Fibroblast of skin of right quadriceps (primary cell): ENCODE measurements at regions not wholly inside any gene's neighbourhood (a gene's known extent, or its start where the extent isn't known, plus 50 kb on each side); places are given as distances from the start of the nearest gene placed in this dataset.
A peak's percentile ranks its signal among the peaks of the same experiment; 100 is the strongest.
"Not testable (repeated sequence)": the region's sequence is repeated elsewhere in the genome, so short reads cannot be mapped to it uniquely, and the experiment has no call there.

ENCODE experiments used
- DNase-seq: peaks from one replicate; pipeline ENCODE4 v3.0.0-alpha.2; 2013

DNA sequence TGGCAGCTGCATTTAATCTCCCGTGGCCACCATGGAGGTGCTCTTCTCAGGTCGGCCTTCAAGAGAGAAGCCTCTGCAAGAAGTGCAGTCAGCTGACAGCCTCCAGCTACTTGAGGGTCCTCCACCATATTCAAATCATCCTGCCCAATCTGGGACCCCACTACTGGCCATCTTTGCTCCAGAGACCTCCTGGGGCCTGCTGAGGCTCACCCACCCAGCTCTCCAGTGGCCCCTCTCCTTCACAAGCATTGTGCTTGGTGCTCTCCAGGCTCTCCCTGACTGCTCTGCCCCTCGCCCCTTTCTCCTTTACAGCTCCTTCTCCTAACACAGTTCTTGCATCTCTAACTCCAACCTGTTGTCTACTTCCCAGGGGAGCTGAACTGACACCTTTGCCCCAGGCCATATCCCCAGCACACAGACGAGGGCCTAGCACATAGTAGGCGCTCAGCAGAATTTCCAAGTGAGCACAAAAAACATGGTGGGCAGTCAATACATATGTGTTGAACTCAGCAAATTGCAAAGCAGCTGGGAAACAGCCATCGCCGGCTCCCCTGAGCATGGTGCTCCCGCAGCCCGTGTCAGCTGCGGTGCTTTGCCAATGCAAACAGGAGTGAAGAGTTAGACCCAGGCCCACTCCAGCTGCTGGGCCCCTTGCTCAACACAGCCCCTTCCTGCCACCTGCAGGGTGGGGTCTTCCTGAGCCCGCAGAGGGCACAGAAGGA, 102.2 kb downstream of the TNFRSF13B start:
- DNase-seq = not testable (repeated sequence)

DNA sequence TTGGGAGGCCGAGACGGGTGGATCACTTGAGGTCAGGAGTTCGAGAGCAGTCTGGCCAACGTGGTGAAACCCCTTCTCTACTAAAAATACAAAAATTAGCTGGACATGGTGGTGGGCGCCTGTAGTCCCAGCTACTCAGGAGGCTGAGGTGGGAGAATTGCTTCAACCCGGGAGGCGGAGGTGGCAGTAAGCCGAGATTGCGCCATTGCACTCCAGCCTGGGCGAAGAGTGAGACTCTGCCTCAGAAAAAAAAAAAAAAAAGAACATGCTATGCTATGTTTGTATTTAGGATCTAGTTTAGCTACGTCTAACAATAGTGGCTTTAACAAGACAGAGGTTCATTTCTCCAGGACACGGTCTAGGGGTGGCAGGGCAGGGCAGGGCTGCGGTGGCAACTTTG, 103.3 kb downstream of the TNFRSF13B start:
- not testable (repeated sequence) for DNase-seq

DNA sequence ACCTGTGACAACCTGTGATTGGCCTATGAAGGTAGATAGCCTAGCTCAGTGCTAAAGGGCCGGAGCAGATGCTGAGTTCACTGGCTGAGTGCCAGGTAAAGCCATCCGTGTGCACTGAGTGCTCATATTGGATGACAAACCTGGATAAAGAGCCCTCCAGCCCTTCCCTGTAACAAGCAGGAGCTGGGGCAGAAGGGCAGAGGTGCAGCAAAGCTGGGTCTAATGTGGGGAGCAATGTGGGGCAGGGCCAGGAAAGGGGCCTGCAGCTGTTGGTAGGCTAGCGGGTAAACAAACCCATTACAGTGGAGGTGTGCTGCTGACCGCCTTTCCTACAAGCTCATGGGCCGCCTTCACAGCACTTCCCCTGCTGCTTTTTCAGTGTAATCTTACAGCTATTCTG, 104.4 kb downstream of the TNFRSF13B start:
- DNase-seq = not testable (repeated sequence)

DNA sequence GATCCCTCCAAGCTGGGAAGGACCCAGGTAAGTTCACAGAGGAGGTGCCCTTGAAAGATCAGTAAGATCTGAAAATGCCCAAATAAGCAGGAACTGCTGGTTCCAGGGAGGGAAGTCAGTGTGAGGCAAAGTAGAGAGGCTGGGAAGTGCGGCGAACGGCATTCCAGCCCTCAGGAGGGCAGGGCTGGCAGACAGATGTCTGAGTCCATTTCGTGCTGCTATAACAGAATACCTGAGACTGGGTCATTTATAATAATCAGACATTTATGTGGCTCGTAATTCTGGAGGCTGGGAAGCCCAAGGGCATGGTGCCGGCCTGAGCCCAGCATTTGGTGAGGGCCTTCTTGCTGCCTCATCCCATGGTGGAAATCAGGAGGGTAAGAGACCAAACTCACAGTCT, 105.1 kb downstream of the TNFRSF13B start:
- DNase-seq = not testable (repeated sequence)

DNA sequence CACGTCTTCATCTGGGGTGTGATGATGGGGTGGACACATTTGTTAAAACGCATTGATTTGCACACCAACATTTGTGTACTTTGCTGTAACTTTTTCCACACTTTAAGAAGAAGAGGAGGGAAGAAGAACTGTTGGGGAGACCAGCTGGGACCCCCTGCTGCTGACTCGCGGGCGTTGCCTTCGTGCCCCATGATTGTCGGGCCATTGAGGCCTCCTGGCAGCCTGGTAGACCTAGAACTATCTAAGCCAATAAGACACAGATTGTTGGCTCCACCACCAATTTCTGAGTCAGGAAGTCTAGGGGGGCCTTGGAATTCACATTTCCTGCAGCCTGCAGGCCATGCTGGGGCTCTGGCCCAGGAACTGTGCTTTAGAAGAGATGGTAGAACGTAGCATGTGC, 105.5 kb downstream of the TNFRSF13B start:
- no peak for DNase-seq

DNA sequence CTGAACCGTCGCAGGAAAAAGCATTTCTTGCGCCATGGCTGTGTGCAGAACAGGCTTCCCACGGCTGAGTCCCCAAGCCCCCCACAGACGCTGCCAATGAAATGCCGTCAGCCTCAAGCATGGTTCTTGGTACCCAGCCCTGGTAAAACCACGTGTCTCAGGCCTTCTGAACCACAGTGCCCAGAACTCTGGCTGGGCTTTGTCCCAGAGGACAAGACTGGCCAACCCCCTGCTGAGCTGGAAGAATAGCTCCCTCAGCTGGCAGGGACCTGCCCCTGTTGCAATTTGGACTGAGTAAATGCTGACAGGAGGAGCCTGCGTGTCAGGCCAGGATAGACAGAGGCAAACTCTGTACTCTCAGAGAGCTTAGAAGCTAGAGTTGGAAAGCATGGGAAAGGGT, 106.2 kb downstream of the TNFRSF13B start:
- not testable (repeated sequence) for DNase-seq

DNA sequence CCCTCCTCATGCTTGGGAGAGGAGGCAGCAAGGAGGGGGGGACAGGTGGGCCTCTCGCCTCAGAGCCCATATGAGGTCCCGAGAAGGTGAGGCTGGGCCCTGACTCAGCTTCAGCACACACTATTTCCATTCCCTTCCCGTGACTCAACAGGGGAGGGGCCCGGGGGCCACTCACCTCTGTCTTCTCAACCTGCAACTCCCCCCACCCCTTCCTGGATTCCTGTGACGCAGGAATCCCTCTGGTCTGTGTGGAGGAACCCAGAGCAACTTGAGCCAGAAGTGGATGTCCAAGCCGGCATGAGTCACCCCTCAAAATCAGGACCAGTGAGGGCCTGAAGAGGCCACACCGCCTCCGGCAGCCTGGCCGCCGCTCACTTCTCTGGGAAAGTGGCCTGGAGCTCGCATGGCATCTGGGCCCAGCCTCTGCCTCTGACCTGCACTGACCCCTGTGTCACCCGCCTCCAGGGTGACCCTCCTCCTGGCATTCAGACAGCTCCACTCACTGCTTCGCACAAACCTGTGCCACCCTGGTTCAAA, 106.8 kb downstream of the TNFRSF13B start:
- DNase-seq = not testable (repeated sequence)

DNA sequence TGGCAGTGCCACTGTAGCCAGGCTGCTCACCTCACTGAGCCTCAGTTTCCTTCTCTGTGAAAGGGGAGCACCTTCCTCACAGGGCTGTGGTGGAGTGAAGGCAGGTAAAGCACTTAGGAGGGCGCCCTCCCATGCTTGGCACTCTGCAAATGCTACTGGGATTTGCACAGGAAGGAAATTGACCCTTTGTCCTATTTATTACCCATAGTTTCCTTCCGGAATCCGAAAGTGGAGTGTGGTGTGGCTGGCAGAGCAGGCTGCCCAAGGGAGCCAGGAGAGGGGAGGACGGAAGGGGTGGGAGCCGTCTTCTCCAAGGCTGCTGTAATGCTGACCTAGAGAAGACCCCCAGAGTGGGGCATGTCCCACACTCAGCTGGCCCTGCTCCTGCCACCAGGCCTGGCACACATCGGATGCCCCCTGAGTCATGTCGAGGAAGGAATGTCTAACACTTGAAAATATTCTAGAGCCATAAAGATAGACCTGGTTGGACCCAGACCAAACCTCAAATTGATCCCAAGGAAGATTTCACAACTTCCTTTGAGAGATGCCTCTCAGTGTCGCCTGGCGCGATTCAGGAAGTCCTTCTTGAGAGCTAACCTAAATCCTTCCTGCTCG, 107.3 kb downstream of the TNFRSF13B start:
- peak; percentile 70 for DNase-seq

DNA sequence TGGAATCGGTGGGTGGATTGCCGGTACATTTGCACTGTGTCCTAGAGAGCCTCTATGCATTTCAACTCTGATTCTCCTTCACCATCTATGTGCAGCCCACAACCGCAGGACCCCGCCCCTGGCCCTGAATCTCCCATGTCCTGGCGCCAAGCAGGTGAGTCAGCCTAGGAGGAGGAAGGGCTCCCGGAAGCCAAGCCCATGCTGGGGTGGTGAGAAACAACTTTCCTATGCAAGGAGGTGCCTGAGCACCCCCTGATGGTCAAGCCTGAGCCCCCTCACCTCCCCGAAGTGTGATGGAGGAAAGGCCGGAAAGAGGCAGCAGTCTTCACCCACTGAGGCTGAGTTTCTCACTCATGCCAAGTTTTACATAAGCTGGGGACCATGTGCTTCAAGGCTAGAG, 110.8 kb downstream of the TNFRSF13B start:
- not testable (repeated sequence) for DNase-seq

DNA sequence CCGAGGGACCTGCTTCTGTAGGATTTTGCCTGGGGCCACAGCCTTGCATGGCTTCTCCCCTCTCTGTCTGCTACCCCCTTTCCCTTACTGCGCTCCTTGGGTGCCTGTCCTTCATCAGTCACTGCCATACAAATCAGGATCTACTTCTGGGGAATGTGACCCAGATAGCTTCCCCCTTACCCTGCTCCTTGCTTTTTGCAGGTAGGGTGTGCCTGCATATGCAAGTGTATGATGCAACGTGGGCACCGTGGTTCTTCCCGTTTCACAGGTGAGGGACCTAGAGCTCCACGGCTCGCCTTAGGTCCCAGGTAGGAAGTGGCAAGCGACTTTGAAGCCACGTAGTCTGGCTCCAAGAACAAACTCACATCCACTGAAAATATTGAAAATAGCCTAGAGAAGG, 111.5 kb downstream of the TNFRSF13B start:
- not testable (repeated sequence) for DNase-seq

DNA sequence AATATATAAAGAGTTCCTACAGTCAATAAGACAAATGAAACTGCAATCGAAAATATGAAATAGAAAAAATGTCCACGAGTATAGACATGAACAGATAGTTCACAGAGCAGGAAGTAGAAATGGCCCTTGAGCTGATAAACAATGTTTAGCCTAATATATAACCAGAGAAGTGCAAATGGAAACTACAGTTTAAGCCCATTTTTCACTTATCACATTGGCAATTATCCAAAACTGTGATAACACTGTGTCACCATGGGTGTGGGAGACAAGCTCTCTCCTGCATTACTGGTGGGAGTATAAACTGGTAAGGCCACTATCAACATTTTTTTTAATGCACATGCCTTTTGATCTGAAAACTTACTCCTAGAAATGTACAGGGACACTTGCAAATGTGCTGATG, 112.4 kb downstream of the TNFRSF13B start:
- DNase-seq = not testable (repeated sequence)

DNA sequence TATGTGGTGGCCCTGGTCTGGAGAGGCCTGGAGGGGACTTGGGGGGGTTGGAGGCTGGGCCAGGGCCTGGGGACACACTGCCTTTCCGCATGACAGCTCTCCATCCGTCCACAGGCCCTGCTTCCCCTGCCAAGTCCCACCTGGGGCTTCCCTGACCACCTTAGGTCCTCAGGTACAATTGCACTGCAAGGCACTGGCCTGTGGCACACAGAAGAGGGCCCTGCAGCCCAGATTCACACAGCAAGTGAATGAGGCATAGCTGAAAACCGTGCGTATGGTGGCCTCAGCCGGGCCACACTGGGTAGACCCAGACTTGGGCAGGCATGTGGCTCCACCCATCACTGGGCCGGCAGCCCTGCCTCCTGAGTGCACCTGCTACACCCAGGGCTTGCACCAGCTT, 114.2 kb downstream of the TNFRSF13B start:
- not testable (repeated sequence) for DNase-seq

DNA sequence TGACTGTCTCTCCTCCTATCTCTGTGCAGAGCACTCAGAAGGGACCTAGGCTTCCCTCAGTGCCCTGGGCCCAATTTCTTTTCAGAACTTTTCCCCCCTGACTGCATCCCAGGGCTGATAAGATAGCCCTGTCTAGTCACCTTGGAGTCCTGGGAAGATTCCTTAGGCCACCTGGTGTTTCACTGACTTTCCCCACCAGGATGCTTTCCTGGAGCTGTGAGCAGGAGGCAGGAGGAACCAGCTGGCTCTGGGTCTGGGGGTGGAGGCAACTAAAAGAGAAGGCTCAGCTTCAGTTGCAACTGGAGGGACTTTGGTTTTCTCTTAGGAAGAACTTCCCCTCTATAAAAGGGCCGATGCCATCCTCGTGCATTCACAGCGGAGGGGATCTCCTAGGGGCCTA, 115.1 kb downstream of the TNFRSF13B start:
- not testable (repeated sequence) for DNase-seq

DNA sequence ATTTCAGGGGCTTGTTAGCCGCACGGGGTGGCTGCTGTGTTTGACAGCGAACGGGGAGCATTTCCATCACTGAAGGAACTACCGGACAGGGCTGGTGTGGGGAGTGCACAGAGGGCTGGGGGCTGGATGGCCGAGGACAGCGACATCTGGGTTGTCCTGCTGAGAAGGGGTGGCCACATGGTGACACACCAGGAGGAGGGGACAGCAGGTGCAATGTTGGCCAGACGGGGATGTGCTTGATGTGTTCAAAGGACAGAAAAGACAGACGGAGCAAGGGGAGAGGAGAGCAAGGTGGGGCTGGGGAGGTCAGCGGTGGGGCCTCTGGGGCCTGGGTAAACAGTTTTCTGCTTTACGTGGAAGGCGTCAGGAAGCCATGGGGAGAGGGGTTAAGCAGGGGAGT, 115.7 kb downstream of the TNFRSF13B start:
- DNase-seq = not testable (repeated sequence)

DNA sequence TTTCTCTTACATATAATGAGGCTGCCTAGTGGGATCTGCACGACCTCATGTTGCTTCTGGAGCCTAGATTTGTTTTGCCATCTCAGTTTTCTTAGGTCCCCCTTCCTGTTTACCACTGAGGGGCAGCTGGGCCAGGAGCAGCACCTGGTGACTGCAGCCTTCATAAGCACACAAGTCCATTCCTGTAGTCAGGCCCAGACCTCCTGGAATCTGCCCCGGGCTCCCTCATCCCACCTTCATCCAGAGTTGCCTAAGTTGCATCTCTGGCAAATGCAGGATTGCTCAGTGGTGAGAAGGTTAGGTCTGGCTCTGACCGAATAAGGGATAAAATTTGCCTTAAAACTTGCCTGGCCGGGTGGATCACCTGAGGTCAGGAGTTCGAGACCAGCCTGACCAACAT, 117.3 kb downstream of the TNFRSF13B start:
- not testable (repeated sequence) for DNase-seq

DNA sequence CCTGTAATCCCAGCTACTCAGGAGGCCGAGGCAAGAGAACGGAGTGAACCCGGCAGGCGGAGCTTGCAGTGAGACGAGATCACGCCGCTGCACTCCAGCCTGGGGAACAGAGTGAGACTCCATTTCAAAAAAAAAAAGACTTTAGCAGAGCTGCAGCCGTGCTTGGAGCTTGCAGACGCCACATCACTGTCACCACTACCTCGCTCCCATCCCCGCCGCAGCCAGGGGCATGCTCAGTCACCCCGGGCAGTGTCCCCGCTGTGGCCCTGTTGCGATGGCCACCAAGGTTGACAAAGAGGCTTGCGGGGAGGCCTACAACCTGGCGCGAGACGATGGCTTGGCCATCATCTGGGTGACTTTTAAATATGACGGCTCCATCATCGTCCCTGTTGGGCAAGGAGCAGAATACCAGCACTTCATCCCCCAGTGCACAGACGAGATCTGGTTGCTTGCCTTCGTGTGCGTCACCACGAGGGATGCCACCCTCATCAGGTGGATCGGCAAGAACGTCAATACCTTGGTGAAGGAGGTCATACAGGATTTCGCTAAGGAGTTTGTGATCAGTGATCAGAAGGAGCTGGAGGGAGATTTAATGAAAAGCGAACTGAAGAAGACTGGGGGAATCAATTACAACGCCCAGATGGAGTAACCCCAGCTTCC, 118.1 kb downstream of the TNFRSF13B start:
- DNase-seq = no peak

DNA sequence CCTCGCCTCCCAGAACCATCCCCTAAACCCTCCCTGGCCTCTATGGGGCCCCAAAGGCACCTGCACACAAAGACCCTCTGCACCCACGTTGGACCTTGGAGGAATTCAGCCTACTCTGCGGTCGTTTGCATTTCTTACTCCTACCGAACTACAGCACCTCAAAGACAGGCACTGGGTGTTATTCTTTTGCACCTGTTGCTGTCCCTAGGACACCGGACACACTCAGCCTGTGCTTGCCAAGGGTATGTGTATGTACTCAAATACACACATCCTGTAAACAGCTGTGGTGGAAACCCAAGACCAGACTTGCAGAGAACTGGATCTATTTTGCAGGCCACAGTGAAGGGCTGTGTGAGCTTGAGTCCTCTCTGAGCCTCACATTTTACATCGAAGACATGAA, 122.1 kb downstream of the TNFRSF13B start:
- DNase-seq = not testable (repeated sequence)

DNA sequence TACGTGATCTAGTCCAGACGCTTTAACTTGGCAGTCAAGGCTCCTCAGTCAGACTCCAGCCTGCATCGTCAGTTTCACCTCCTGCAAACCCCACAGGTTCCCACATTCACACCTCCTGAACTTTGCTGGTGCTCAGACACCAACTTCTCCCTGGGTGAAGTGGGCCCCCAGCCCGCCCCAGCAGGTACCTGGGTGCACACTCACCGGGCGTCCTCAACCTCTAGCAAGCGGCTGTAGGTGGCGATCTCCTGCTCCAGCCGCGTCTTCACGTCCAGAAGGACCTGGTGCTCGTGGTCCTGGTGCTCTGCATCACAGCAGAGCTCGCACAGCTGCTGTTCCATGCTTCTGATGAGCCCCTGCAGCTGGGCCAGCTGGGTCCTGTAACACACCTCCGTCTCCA, 122.9 kb downstream of the TNFRSF13B start:
- DNase-seq = not testable (repeated sequence)

DNA sequence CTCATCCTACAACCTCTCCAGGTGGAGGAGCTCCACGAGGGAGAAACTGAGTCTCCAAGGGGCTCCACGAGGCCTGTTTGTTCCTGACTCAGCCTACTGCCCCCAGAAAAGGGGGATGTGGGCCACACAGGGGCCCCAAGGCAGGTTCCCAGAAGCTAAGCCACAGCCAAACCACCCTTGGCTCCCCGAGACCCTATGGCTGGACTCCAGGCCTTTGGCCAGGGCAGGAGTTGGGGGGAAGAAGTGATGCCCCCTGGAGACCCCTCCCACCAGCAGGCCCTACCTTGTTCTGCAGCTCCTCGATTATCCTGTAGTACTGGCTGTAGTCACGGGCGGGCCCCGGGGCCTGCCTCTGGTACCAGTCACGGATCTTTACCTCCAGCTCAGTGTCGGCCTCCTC, 126.8 kb downstream of the TNFRSF13B start:
- not testable (repeated sequence) for DNase-seq

DNA sequence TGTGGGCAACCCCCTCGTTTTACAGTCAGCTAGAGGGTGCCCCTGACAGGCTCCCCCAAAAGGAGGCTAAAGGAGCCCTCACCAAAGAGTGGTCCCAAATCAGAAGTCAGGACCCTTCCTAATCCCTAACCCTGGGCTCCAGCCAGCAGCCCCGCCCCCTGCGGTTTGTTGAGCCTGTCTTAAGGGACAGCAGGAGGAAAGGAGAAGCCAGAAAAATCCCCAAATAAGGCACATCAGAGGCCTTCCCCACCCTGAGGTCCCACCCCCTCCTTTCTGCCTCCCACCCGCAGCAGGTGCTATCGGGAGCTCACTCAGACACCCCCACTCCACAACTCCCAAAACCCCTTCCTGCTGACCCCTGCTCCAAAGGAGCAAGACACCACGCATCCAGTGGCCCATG, 127.2 kb downstream of the TNFRSF13B start:
- not testable (repeated sequence) for DNase-seq

DNA sequence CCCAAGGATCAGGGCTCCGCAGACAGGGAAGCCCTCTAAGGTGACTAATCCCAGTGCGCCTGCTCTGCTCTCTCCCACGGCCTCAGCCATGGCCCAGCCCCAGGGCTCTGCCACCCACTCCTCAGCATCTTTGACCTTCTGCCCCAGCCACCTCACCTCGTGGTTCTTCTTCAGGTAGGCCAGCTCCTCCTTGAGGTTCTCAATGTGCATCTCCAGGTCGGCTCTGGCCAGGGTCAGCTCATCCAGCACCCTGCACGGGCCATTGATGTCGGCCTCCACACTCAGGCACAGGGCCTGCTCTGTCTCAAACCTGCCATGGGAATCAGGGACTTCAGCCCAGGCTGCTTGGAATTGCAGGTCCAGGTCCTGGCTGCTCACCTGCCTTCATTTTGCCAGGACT, 128.4 kb downstream of the TNFRSF13B start:
- not testable (repeated sequence) for DNase-seq

DNA sequence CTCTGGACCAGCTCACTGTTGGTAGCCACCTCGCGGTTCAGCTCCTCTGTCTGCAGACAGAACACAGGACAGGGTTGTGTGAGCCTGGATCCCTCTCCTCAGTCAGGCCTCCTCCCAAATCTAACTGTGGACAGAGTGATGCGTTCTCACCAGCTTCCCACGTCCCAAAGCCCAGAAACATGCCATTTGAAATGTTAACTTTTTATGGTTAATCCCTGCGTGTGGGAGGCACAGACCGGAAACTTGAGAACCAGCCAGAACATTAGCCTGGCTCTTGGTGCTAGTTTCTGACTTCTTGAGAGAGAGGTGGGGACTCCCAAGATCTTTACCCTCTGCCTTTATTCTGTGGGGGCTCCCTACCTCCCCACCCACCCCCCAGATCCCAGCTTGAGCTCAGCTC, 129.6 kb downstream of the TNFRSF13B start:
- not testable (repeated sequence) for DNase-seq

DNA sequence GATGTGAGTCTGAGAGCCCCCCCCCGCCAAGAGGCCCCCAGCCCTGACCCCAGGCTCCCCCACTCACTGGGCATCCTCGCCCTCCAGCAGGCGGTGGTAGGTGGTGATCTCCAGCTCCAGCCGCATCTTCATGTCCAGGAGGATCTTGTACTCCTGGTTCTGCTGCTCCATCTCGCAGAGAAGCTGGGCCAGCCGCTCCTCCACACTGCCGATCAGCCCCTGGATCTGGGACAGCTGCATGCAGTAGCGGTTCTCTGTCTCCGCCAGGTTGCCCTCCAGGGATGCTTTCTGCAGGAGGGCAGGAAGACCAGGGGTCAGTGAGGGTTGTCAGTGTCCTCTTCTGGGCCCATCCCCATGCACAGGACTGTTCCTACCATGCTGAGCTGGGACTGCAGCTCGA, 130.0 kb downstream of the TNFRSF13B start:
- DNase-seq = not testable (repeated sequence)

DNA sequence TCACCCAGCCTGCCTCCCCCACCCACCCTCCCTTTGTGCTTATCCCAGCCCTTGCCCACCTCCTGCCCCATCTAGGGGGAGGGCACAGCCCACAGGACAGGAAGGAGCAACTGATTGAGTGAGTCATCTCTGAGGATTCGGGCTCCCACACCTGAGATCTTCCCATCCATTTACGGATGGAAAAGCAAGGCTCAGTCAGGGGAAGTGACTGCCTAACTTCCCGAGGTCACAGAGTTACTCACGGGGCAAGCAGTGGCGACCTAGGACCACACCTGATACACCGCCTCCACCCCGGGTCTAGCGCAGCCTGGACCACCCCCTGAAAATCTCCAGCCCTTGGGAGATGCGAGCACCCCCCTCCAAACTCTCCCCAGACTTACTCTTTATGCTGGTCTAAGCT, 131.7 kb downstream of the TNFRSF13B start:
- DNase-seq = not testable (repeated sequence)
